ENCODE measurements at regions not wholly inside any gene's neighbourhood (a gene's known extent, or its start where the extent isn't known, plus 50 kb on each side); places are given as distances from the start of the nearest gene placed in this dataset.
"Not testable (repeated sequence)": the region's sequence is repeated elsewhere in the genome, so short reads cannot be mapped to it uniquely, and the experiment has no call there.

DNA sequence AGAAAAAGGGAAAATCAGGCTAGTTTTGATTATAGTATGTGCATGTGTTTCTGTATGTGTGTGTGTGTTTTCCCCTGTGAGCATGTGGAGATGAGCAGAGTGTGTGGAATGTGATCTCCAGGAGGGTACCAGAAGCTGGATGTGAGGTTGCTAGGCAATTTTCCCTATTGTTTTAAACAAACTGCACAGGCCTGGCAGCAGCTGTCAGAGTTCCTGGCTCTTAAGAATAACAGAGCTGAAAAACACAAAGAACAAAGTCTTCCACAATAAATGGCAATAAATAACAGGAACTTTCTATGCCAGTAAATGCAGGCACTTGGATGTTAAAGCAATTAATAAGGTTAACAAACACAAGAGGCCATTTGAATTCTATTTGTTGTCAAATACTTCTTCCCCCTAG is 344.6 kb upstream of the CTSO start:
- DNase-seq (ENCODE audit: low read depth, low spot score), result no peak
- no peak overlapping the region for H3K4me3 ChIP-seq (ENCODE audit: low read length)

DNA sequence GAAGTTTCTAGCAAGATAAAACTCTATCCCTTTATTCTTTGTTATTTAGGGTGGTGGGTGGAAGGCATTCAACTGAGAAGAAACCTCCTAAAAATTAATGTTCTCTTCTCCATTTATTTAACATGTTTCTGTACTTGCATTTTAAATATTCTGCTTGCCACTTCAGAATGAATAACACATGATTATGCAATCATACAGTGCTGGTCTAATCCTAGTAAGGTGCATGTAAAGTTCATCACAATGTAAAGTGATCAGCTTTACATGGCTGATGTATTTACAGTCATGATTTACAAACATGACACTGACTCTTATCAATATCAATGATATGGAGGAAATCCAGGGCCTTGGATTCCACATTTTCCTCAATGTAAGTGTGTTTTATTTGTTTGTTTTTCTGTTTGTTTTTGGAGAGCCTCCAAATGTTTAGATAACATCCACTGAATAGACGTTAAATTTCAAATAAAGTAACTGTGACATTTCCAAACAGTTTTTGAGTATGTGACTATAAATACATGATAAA is 342.1 kb upstream of the CTSO start:
- no peak overlapping the region for H3K4me3 ChIP-seq (ENCODE audit: low read length)
- DNase-seq (ENCODE audit: low read depth, low spot score), result no peak

DNA sequence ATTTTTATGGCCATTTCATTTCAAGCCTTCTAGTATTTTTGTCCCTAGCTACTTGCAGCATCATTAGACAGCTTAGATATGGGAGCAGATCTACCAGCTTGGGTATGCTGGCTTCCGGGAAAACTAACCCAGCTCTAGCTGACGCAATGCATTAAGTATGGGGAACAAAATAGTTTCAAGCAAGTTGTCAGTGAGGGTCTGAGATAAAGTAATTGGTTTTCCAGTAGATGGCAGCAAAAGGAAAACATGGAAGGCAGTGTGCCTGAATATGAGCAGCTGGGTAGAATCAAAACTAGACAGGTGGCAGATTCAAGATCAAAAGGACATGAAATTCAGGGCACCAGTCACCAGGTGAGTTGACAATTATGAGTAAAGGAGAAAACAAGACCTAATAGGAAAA is 340.9 kb upstream of the CTSO start:
- H3K4me3 ChIP-seq (ENCODE audit: low read length), result no peak overlapping the region
- peak; percentile 36 for DNase-seq (ENCODE audit: low read depth, low spot score)

DNA sequence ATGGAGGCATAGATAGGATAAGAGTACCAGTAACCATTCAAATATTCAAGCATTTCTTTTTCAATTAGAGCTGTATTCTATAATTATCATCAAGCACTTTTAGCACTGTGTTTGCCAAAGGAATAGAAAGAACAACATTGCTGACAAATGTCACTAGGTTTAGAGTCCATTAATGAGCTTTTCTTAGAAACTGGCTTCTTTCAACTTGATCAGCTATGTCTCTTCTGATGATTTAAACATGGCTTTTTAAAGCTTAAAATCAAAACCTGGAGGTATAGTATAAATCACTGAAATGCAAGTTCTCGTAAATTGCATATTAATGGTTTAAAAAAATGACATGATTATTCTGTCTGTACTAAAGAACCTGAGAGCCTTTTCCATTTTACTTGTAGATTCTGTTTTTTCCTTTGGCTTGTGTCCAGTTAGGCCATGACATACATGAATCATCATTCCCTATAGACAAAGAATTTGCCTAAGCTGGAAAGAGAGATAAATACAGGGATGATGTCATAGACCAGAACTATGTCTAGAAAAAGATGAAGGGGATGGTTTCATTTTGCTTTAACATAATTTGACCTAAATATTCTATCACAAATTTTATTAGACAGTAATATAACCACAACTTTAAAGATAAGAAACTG is 340.1 kb upstream of the CTSO start:
- DNase-seq (ENCODE audit: low read depth, low spot score), result no peak
- H3K4me3 ChIP-seq (ENCODE audit: low read length), result no peak overlapping the region

DNA sequence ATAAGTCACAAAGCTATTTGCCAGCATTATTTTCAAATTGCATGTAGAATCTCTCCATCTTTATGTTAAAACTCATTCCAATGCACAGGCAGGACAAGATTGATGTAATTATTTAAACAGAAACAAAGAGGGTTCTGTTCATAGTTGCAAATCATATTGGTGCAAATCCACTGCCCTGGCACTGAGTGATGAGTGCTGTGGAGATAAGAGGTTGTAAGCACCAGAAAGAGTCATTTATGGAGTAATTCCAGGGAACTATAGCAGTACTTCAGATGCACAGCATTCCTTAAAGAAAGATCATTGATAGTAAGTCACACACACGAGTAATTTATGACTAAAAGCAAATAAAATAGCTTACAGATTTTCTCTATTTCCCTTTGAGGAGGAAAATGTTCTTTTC is 337.7 kb upstream of the CTSO start:
- no peak for DNase-seq (ENCODE audit: low read depth, low spot score)
- H3K4me3 ChIP-seq (ENCODE audit: low read length), result no peak overlapping the region

DNA sequence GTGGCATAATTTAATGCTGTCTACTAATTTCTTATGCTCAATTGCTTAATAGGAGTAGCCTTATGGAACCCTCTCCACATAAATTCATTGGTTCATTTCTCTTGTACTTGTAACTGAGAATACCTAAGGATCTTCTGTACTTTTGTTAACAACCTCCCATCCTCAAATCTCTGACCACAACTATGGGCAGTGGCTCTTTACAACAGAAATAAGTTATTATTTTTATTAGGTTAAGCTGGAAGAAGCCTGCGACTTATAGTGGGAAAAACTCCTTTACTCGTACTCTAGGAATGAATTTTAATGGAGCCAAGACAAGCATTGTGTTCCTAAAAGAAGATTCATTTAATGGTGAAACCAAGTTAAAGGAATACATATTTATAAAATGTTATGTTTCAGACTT is 337.1 kb upstream of the CTSO start:
- H3K4me3 ChIP-seq (ENCODE audit: low read length), result no peak overlapping the region
- DNase-seq (ENCODE audit: low read depth, low spot score), result no peak

DNA sequence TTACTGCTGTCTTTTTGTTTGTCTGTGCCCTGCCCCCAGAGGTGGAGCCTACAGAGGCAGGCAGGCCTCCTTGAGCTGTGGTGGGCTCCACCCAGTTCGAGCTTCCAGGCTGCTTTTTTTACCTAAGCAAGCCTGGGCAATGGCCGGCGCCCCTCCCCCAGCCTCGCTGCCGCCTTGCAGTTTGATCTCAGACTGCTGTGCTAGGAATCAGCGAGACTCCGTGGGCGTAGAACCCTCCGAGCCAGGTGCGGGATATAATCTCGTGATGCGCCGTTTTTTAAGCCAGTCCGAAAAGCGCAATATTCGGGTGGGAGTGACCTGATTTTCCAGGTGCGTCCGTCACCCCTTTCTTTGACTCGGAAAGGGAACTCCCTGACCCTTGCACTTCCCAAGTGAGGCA is 336.4 kb upstream of the CTSO start:
- not testable (repeated sequence) for H3K4me3 ChIP-seq (ENCODE audit: low read length); DNase-seq (ENCODE audit: low read depth, low spot score)

DNA sequence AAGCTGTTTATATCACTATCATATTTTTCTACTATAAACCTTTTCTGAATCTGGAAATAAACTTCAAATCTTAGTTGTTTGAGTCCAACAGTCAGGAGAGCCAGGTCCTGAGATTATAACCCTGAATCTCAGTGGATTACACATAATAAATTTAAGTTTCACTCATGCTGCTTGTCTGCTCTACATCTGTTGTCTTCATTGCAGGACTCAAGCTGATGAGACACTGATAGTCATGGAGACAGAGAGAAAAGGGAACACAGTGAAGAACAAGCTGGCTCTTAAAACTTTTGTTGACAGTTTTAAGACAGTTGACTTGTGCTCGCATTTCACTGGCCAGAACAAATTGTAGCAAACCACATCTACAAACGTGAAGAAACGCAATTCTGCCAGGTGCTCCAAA is 327.0 kb upstream of the CTSO start:
- no peak overlapping the region for H3K4me3 ChIP-seq (ENCODE audit: low read length)
- no peak for DNase-seq (ENCODE audit: low read depth, low spot score)

DNA sequence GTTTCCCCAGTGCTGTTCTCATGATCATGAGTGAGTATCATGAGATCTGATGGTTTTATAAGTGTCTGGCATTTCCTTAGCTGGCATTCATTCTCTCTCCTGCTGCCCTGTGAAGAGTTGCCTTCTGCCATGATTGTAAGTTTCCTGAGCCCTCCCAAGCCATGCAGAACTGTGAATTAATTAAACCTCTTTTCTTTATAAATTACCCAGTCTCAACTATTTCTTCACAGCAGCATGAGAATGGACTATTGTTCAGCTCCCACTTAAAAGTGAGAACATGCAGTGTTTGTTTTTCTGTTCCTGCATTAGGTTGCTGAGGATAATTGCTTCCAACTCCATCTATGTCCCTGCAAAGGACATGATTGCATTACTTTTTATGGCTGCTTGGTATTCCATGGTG is 311.7 kb upstream of the CTSO start:
- no peak overlapping the region for H3K4me3 ChIP-seq (ENCODE audit: low read length)
- no peak for DNase-seq (ENCODE audit: low read depth, low spot score)

DNA sequence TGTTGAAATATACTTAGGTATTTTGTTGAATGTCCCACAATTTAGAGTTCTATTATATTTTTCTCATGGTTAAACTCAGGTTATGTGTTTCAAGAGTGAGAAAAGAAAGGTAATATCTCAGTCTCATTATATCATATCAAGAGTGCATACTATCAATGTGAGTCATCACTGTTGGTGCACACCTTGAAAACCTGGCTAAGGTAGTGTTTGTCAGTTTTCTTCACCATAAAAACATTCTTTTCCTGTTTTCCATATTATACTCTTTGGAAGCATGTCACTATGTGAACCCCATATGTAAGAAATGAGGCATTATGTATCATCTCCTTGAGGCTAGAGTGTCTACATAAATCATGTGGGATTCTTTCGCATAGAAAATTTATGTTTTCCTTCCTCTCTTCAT is 307.6 kb upstream of the CTSO start:
- DNase-seq (ENCODE audit: low read depth, low spot score), result no peak

DNA sequence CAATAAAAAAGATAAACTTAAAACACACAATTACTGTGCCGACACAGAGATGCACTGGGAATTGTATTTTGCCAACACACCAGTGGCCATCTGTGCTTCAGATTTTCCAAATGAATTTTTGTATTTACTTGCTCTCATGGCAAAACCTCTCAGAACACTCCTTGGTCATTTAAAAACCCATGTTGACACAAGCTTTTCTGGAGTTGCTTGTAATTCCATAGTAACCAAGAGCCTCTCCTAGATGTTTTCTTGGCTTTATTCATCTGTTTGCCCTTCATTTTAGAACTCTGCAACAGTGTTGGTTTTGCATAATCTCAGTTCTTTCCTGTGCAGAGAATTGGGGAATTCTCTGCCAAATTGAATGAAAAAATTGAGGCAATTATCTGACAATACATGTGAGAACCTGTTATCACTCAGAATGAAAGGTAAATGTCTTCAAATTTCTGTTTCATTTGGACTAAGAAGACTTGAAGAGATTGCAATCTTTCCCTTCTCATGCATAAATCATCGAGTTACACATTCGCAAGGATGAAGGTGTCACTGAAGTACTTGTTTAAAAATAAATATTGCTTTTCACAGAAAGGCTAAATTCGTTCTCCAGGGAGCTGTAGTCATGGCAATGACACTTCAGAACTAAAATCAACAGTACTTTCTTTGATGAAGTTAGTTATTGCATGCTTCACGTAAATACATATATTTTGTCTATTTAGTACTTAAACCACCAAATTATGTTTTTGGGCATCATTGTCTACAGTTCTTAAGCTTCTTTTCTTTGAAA is 301.8 kb upstream of the CTSO start:
- DNase-seq (ENCODE audit: low read depth, low spot score), result no peak
- no peak overlapping the region for H3K4me3 ChIP-seq (ENCODE audit: low read length)

More for the DNA sequence above, 307.6 kb upstream of the CTSO start:
- no peak overlapping the region for H3K4me3 ChIP-seq (ENCODE audit: low read length)

DNA sequence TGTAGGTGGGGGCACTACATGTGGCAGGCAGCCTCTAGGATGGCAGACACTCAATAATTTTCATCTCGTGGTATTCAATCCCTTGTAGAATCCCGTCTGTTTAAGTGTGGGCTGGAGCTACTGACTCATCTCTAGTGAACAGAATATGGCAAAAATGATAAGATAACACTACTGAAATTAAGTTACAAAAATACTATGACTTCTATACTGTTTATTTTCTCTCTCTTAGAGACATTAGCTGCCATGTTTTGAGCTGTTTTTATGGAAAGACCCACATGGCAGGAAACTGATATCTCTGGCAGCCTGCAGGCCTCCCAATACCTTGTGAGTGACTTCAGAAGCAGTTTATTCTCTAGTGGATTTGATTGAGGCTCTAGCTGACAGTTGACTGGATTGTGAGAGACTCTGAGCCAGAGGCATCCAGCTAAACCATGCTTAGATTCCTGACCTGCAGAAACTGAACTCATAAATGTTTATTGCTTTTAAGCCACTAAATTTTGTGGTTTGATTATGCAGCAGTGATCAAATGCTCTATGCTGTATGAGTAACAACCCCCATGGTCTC is 298.8 kb upstream of the CTSO start:
- no peak for DNase-seq (ENCODE audit: low read depth, low spot score)
- no peak overlapping the region for H3K4me3 ChIP-seq (ENCODE audit: low read length)

DNA sequence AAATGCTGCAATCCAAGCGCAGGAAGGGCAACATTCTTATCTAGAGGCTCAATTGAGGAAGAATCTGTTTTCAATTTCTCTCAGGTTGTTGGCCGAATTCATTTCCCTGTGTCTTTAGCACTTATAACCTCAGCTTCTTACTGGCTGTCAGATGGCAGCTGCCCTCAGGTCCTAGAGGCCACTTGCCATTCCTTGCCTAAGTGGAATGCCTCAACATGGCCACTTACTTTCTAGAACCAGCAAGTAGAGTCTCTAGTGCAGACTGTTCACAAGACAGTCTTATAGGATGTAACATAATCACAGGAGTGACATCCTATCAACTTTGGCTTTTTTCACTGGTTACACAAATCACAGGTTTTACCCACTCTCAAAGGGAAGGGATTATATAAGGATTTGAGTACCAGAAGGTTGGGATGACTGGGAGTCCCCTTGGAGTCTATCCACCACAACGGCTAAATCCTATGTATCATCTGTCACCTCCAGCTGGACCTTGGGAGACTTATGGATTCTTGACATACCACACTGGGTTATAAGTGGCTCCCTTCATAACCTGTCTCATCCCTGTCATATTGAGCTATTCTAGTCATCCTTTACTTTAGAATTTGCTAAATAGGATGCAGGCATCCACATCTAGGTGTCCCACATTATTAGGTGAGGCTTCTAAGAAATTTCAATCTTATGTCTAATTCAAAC is 297.9 kb upstream of the CTSO start:
- no peak overlapping the region for H3K4me3 ChIP-seq (ENCODE audit: low read length)
- no peak for DNase-seq (ENCODE audit: low read depth, low spot score)

DNA sequence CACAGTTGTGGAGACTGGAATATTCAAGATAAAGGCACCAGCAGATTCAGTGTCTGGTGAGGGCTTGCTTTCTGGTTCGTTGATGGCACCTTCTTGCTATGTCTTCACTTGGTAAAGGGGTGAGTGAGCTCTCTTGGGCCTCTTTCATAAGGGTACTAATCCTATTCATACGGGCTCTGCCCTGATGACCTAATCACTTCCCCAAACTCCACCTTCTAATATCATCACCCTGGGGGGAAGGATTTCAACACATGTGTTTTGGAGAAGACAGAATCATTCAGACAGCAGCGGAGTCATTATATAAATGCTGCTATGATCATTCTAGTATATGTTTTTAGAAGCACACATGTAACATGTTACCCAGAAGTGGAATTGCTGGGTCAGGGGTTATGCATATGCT is 295.3 kb upstream of the CTSO start:
- no peak overlapping the region for H3K4me3 ChIP-seq (ENCODE audit: low read length)

DNA sequence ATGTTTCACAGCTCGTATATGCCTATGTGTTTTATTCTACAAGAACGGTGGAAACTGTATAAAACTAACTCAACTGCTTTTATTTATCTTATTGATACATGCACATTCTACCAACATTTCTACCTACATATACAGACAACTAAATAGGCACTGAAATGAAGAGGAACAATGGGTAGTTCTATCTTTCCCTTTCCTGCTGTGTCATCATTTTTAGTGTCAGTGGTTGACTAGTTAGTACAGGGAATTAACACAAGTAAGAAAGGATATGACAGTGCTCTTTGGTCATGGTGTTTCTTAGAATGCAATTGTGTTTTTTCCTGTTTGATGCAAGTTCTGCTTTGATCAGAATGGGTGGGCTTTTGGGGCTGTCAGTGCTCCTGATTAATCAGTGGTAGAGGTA is 293.8 kb upstream of the CTSO start:
- DNase-seq (ENCODE audit: low read depth, low spot score), result no peak
- no peak overlapping the region for H3K4me3 ChIP-seq (ENCODE audit: low read length)

More for the DNA sequence above, 295.3 kb upstream of the CTSO start:
- no peak for DNase-seq (ENCODE audit: low read depth, low spot score)

DNA sequence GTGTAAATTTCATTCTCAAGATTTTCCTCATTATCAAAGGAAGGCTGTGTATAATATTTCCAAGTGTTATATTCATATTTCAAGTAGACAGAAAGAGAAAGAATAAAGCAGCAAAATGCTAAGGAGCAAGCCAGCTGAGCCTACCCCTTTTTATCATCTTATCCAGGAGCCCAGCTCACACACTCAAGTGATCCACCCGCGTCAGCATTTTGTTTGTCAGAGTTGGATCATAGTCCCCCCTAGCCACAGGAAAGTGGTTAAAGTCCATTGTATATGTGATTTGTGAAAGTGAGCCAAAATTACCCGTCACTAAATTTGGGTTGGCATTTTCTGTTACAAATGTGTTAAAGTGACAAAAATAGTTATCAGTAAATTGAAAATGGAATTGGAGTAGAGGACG is 289.3 kb upstream of the CTSO start:
- no peak overlapping the region for H3K4me3 ChIP-seq (ENCODE audit: low read length)

DNA sequence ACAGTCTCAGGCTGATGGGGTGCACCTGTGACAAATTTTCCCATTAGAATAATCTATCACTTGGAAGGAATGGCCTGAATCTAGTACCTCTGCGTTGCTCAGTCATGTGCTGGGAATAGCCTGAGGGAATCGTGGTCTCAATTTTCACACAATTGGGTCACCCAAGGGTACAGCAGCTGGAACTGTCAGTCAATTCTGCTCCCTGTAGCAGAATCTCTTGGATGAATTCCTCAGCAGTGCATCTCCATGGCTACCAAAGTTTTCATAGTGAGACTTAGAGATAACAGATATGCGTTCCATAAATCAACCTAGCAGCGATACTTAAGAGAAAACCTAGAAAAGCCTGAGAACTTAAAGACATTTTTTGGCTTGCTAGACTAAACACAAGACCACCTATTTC is 288.7 kb upstream of the CTSO start:
- no peak overlapping the region for H3K4me3 ChIP-seq (ENCODE audit: low read length)
- DNase-seq (ENCODE audit: low read depth, low spot score), result no peak

More for the DNA sequence above, 289.3 kb upstream of the CTSO start:
- no peak for DNase-seq (ENCODE audit: low read depth, low spot score)

DNA sequence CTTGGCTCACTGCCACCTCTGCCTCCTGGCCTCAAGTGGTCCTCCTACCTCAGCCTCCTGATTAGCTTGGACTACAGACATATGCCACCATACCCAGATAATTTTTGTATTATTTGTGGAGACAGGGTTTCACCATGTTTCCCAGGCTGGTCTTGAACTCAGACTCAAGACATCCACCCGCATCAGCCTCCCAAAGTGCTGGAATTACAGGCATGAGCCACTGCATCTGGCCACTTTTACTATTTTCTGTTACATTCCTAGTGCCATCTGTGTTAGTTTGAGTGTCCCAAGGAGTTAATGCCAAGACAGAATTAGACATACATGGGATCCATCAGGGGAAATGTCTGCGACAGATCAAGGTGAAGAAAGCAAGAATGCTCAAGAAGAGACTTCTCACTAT is 288.2 kb upstream of the CTSO start:
- no peak for DNase-seq (ENCODE audit: low read depth, low spot score)
- no peak overlapping the region for H3K4me3 ChIP-seq (ENCODE audit: low read length)

DNA sequence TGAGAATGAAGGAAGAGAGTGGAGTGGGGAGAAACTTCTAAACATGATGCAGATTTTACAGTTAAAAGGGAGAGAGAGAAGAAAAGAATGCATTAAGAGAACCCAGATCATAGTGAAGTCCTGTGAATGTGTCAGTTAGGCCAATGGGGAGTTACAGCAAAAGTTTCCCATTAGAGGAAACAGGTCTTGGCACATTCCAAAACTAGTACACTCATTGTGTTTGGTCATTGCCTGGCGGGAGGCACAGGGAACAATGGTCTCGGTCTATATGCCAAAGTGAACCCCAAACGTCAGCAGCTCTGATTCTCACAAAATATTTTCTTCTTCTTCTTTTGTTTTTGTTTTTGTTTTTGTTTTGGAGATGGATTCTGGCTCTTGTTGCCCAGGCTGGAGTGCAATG is 284.5 kb upstream of the CTSO start:
- no peak for DNase-seq (ENCODE audit: low read depth, low spot score)

DNA sequence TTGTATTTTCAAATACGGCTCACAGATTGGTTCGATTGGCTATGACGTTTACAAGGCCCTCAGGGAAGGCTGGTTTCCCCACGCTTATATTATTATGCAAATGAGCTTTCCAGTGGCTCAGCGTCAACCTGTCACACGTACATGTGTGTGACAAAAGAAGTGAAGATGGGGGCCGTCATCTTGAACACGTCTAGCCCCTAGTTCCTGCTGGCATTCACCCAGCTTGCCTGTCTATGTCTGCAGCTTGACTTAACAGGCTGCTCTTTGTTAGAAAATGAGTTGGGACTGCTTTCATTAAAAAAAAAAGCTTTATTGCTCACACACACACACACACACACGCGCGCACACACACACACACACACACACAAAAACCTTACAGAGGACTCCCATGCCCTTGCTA is 283.6 kb upstream of the CTSO start:
- DNase-seq (ENCODE audit: low read depth, low spot score), result no peak
- H3K4me3 ChIP-seq (ENCODE audit: low read length), result no peak overlapping the region

More for the DNA sequence above, 284.5 kb upstream of the CTSO start:
- H3K4me3 ChIP-seq (ENCODE audit: low read length), result no peak overlapping the region
